ENCODE measurements at regions not wholly inside any gene's neighbourhood (a gene's known extent, or its start where the extent isn't known, plus 50 kb on each side); places are given as distances from the start of the nearest gene placed in this dataset.

DNA sequence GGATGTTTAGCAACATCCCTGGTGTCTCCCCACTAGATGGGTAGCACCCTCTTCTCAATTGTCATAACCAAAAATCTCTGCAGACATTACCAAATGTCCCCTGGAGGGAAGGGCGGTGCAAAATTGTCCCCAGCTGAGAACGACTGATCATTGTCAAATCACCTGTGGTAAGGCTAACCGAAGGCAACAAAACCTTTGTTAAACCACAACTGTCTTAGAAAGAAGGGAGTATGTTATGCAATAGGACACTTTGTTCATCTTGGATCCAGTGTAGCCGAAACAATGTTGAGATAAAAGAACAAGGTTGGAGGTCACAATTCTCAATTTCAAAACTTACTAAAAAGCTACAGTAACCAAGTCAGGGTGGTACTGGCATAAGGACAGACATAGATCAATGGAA lies 50.3 kb upstream of the ST3GAL5 start:
- DNase-seq = no peak
